Lower leg skin (tissue), 3 donors: ENCODE measurements at regions not wholly inside any gene's neighbourhood (a gene's known extent, or its start where the extent isn't known, plus 50 kb on each side); places are given as distances from the start of the nearest gene placed in this dataset.

Experiments used
- POLR2A ChIP-seq, 2 donors: fragments of 450-650 bp; IDR thresholded peaks; one replicate each; pipeline ENCODE4 v1.6.1; 2016 to 2017; ENCODE audit warnings: antibody characterized with exemption in 2 of 2, mild to moderate bottlenecking in 1 of 2, moderate library complexity in 1 of 2
- TF ChIP-seq, protein P1 (sequence below), 3 donors: fragments of 450-650 bp; IDR thresholded peaks; one replicate each; pipeline ENCODE4 v1.5.1; 2016; ENCODE audit warnings: antibody characterized with exemption in 3 of 3, mild to moderate bottlenecking in 3 of 3, moderate library complexity in 2 of 3

DNA sequence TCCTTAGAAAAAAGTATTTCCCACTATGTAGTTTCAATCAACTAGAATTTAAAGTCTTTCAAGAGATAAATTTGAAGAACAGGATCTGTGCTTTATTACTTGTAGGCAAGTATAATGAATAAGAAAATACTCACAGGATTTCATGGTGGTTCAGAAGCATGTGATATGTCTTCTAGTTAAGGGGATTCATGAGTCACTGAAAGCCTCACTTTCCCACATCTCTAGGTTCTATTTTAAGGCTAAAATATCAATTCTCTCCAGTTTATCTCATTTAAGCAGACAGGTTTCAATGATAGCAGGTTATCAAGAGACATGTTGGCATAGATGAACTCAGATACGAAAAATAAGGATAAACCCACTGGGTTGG is 437.8 kb upstream of the BCHE start:
- TF ChIP-seq, protein P1, sequence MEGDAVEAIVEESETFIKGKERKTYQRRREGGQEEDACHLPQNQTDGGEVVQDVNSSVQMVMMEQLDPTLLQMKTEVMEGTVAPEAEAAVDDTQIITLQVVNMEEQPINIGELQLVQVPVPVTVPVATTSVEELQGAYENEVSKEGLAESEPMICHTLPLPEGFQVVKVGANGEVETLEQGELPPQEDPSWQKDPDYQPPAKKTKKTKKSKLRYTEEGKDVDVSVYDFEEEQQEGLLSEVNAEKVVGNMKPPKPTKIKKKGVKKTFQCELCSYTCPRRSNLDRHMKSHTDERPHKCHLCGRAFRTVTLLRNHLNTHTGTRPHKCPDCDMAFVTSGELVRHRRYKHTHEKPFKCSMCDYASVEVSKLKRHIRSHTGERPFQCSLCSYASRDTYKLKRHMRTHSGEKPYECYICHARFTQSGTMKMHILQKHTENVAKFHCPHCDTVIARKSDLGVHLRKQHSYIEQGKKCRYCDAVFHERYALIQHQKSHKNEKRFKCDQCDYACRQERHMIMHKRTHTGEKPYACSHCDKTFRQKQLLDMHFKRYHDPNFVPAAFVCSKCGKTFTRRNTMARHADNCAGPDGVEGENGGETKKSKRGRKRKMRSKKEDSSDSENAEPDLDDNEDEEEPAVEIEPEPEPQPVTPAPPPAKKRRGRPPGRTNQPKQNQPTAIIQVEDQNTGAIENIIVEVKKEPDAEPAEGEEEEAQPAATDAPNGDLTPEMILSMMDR (IDR thresholded peaks at IDR 0.05): no peak
- no peak for TF ChIP-seq POLR2A (IDR thresholded peaks at IDR 0.05)
